HCT116 (cell line): ENCODE measurements at regions not wholly inside any gene's neighbourhood (a gene's known extent, or its start where the extent isn't known, plus 50 kb on each side); places are given as distances from the start of the nearest gene placed in this dataset.

Source experiments
- ATAC-seq: fragments of 200-7000 bp; cut with Tn5 transposase; 2 replicates; pipeline ENCODE4 v1.9.1; 2020; ENCODE audit warnings: mild to moderate bottlenecking, moderate library complexity
- BruUV-seq: library from RNA; stranded (reverse); fragments of 400-500 nt; replicated peaks from 2 replicates; lab custom pipeline; 2021; lab: Mats Ljungman, UMichigan
- CTCF ChIA-PET: fragments of 300-600 bp; sonication (Branson Sonifier 250); formaldehyde crosslinking; loops from one replicate; lab custom pipeline; 2021; ENCODE audit warnings: antibody characterized with exemption; lab: Charles Lee
- POLR2A ChIA-PET: fragments of 300-600, 350-600 bp; sonication (Branson Sonifier 250); formaldehyde crosslinking; loops from one replicate; lab custom pipeline; 2021; ENCODE audit warnings: antibody characterized with exemption; lab: Charles Lee
- RAD21 ChIA-PET, 2 experiments: fragments of 300-600 bp; sonication (Branson Sonifier 250); formaldehyde crosslinking; loops; one replicate each; lab custom pipeline; 2023; ENCODE audit warnings: low total read pairs in 2 of 2; ENCODE audit not compliant: uncharacterized antibody in 2 of 2, unreplicated experiment in 2 of 2, low non-redundant PET in 1 of 2; lab: Charles Lee
- DNase-seq: peaks from one replicate; pipeline ENCODE4 v3.0.0-alpha.2; 2010; ENCODE audit warnings: low read depth, low spot score
- H2AFZ ChIP-seq: fragments of 200-600 bp; shearing (Covaris generic), sonication (generic); 2 replicates; pipeline ENCODE4 v1.6.1; 2017; ENCODE audit warnings: low read depth, mixed run types, mixed read lengths, antibody characterized with exemption, low read length; ENCODE audit not compliant: poor library complexity, severe bottlenecking
- H3K27ac ChIP-seq: 2 replicates; pipeline ENCODE4 v1.5.1; 2012; ENCODE audit warnings: low read depth, low read length
- H3K27me3 ChIP-seq: fragments of 200-600 bp; sonication (generic); 2 replicates; pipeline ENCODE4 v1.6.1; 2016; ENCODE audit warnings: mixed run types, low read length, mixed read lengths; ENCODE audit not compliant: insufficient read depth
- H3K36me3 ChIP-seq, 2 experiments: fragments of 200-500 bp in 1 of 2; fragments of 200-600 bp in 1 of 2; sonication (Bioruptor generic) in 1 of 2; sonication (generic) in 1 of 2; 2 replicates each; pipeline versions ENCODE4 v1.5.1 to v1.6.1; 2014 to 2016; ENCODE audit warnings: low read length in 2 of 2, inconsistent platforms in 1 of 2, mixed read lengths in 1 of 2, mixed run types in 1 of 2; ENCODE audit not compliant: insufficient read depth in 2 of 2, control insufficient read depth in 1 of 2
- H3K4me1 ChIP-seq, 2 experiments: fragments of 200-600 bp in 1 of 2; sonication (generic) in 1 of 2; 2 replicates each; pipeline versions ENCODE4 v1.5.1 to v1.6.1; 2012 to 2017; ENCODE audit warnings: low read length in 2 of 2, inconsistent platforms in 1 of 2, mild to moderate bottlenecking in 1 of 2, mixed read lengths in 1 of 2, mixed run types in 1 of 2, moderate library complexity in 1 of 2; ENCODE audit not compliant: insufficient read depth in 2 of 2, control insufficient read depth in 1 of 2
- H3K4me2 ChIP-seq: fragments of 200-600 bp; sonication (generic); 2 replicates; pipeline ENCODE4 v1.6.1; 2017; ENCODE audit warnings: mixed run types, low read length, mixed read lengths
- H3K4me3 ChIP-seq, 2 experiments: fragments of 200-600 bp in 1 of 2; sonication (generic) in 1 of 2; replicated peaks in 1 of 2; 2 replicates each; pipeline ENCODE4 v1.5.1; 2011 to 2016; ENCODE audit warnings: low read length in 2 of 2, control low read depth in 1 of 2, low read depth in 1 of 2, mild to moderate bottlenecking in 1 of 2, mixed read lengths in 1 of 2, mixed run types in 1 of 2
- H3K79me2 ChIP-seq: fragments of 200-600 bp; sonication (generic); 2 replicates; pipeline ENCODE4 v1.6.1; 2017; ENCODE audit warnings: mild to moderate bottlenecking, mixed run types, low read length, moderate library complexity, mixed read lengths; ENCODE audit not compliant: insufficient read depth
- H3K9ac ChIP-seq: fragments of 200-600 bp; sonication (generic); 2 replicates; pipeline ENCODE4 v1.6.1; 2016; ENCODE audit warnings: low read length, mixed read lengths
- H3K9me2 ChIP-seq: fragments of 200-600 bp; sonication (generic), shearing (Covaris generic); 2 replicates; pipeline ENCODE4 v1.6.1; 2017; ENCODE audit warnings: mixed run types, mild to moderate bottlenecking, moderate library complexity; ENCODE audit not compliant: insufficient read depth
- H3K9me3 ChIP-seq, 2 experiments: fragments of 200-500 bp in 1 of 2; fragments of 200-600 bp in 1 of 2; sonication (Bioruptor generic) in 1 of 2; sonication (generic) in 1 of 2; 2 replicates each; pipeline ENCODE4 v1.6.1; 2014 to 2017; ENCODE audit warnings: low read length in 2 of 2, mixed read lengths in 2 of 2, inconsistent platforms in 1 of 2, low read depth in 1 of 2, mild to moderate bottlenecking in 1 of 2, mixed run types in 1 of 2, moderate library complexity in 1 of 2; ENCODE audit not compliant: control insufficient read depth in 1 of 2, insufficient read depth in 1 of 2
- H4K20me1 ChIP-seq: fragments of 200-600 bp; sonication (generic), shearing (Covaris generic); 2 replicates; pipeline ENCODE4 v1.6.1; 2017; ENCODE audit warnings: mixed run types, mild to moderate bottlenecking, moderate library complexity; ENCODE audit not compliant: insufficient read depth
- ATF3 ChIP-seq: IDR thresholded peaks from 2 replicates; pipeline ENCODE4 v1.6.1; 2012
- ELF1 ChIP-seq: IDR thresholded peaks from 2 replicates; pipeline ENCODE4 v1.6.1; 2012; ENCODE audit warnings: low read depth, borderline replicate concordance
- EZH2 ChIP-seq: fragments of 200-600 bp; sonication (generic); IDR thresholded peaks from 2 replicates; pipeline ENCODE4 v1.6.1; 2017; ENCODE audit warnings: antibody characterized with exemption, mixed run types
- MAX ChIP-seq: IDR thresholded peaks from 2 replicates; pipeline ENCODE4 v1.6.1; 2012
- RAD21 ChIP-seq: IDR thresholded peaks from 2 replicates; pipeline ENCODE4 v1.6.1; 2012; ENCODE audit warnings: low read depth, mild to moderate bottlenecking
- REST ChIP-seq: IDR thresholded peaks from 2 replicates; pipeline ENCODE4 v1.6.1; 2012; ENCODE audit warnings: low read depth
- SP1 ChIP-seq: IDR thresholded peaks from 2 replicates; pipeline ENCODE4 v1.6.1; 2012; ENCODE audit warnings: low read depth
- intact Hi-C: fragments of 100-400 bp; cut with micrococcal nuclease; formaldehyde crosslinking; loops from 2 replicates; pipeline ENCODE4 v1.10.0; 2022

- TF ChIP-seq REST (no peak), ELF1 (no peak), ATF3 (no peak), SP1 (no peak), EZH2 (no peak), MAX (no peak), RAD21 (no peak)
- ChIA-PET POLR2A (no interaction called here), RAD21 (no interaction called here), CTCF (no interaction called here)
- no peak overlapping the region for H2AFZ ChIP-seq
- no peak overlapping the region for H3K4me3 ChIP-seq
- no peaks in the 10 kb centered on the region for H3K4me1 ChIP-seq
- no peaks in the 10 kb centered on the region for H3K79me2 ChIP-seq
- H3K27ac ChIP-seq: no peak overlapping the region
- H3K9me3 ChIP-seq: no peaks in the 10 kb centered on the region; a peak in 1 of 4 replicates
- DNase-seq (no peak), ATAC-seq (no peak)
- intact Hi-C loops: no loop called here
- no peaks in the 10 kb centered on the region for H3K27me3 ChIP-seq
- BruUV-seq: no TSS peak
- no peaks in the 10 kb centered on the region for H3K36me3 ChIP-seq
- H3K9me2 ChIP-seq: no peaks in the 10 kb centered on the region
- no peak overlapping the region for H3K4me2 ChIP-seq
- H4K20me1 ChIP-seq: no peaks in the 10 kb centered on the region
- H3K9ac ChIP-seq: no peak overlapping the region
Measured at GRCh38 chr18:28485918-28486317, 309.0 kb upstream of the CDH2 start.
